Caco-2 (cell line): ENCODE measurements at regions not wholly inside any gene's neighbourhood (a gene's known extent, or its start where the extent isn't known, plus 50 kb on each side); places are given as distances from the start of the nearest gene placed in this dataset.

ENCODE experiments used
- BruUV-seq: library from RNA; stranded (reverse); fragments of 400-500 nt; replicated peaks from 2 replicates; lab custom pipeline; 2021; lab: Mats Ljungman, UMichigan
- CTCF ChIA-PET: fragments of 300-600 bp; sonication (Branson Sonifier 250); formaldehyde crosslinking; loops from one replicate; lab custom pipeline; 2022; ENCODE audit warnings: antibody characterized with exemption; lab: Charles Lee
- POLR2A ChIA-PET: fragments of 300-600 bp; sonication (Branson Sonifier 250); formaldehyde crosslinking; loops from one replicate; lab custom pipeline; 2022; ENCODE audit warnings: antibody characterized with exemption; lab: Charles Lee
- DNase-seq, 2 experiments: peaks; one replicate each; pipeline versions ENCODE4 v3.0.0 to v3.0.0-alpha.2; 2020 to 2022
- H3K27me3 ChIP-seq: replicated peaks from 2 replicates; pipeline ENCODE4 v1.6.0; 2011; ENCODE audit warnings: low read length; ENCODE audit not compliant: control insufficient read depth, insufficient read depth
- H3K36me3 ChIP-seq: 2 replicates; pipeline ENCODE4 v1.5.1; 2011; ENCODE audit warnings: low read length; ENCODE audit not compliant: control insufficient read depth, insufficient read depth
- H3K4me1 ChIP-seq: fragments of 250-450 bp; sonication (Bioruptor Pico); 2 replicates; pipeline ENCODE4 v1.5.1; 2020; ENCODE audit warnings: mild to moderate bottlenecking
- H3K4me3 ChIP-seq: 2 replicates; pipeline ENCODE4 v1.5.1; 2011; ENCODE audit warnings: low read depth, mild to moderate bottlenecking, control low read depth, low read length
- H3K9me3 ChIP-seq: fragments of 250-450 bp; sonication (Bioruptor Pico); 2 replicates; pipeline ENCODE4 v1.5.1; 2020; ENCODE audit warnings: mild to moderate bottlenecking, moderate library complexity
- H3K27ac Mint-ChIP-seq: one replicate; pipeline ENCODE4 v1.8.0; 2022; ENCODE audit warnings: mixed read lengths; ENCODE audit not compliant: unreplicated experiment
- H3K27me3 Mint-ChIP-seq: one replicate; pipeline ENCODE4 v1.8.0; 2022; ENCODE audit warnings: mixed read lengths; ENCODE audit not compliant: insufficient read depth, unreplicated experiment
- H3K36me3 Mint-ChIP-seq: one replicate; pipeline ENCODE4 v1.8.0; 2022; ENCODE audit warnings: mild to moderate bottlenecking, mixed read lengths; ENCODE audit not compliant: insufficient read depth, unreplicated experiment
- H3K4me1 Mint-ChIP-seq: one replicate; pipeline ENCODE4 v1.8.0; 2022; ENCODE audit warnings: low read depth, mixed read lengths; ENCODE audit not compliant: unreplicated experiment
- H3K4me3 Mint-ChIP-seq: one replicate; pipeline ENCODE4 v1.8.0; 2022; ENCODE audit warnings: mild to moderate bottlenecking, moderate library complexity, mixed read lengths; ENCODE audit not compliant: unreplicated experiment
- H3K9me3 Mint-ChIP-seq: one replicate; pipeline ENCODE4 v1.8.0; 2022; ENCODE audit warnings: mixed read lengths; ENCODE audit not compliant: unreplicated experiment
- CTCF ChIP-seq, 2 experiments: fragments of 200-600 bp in 1 of 2; IDR thresholded peaks; 1 replicate in 1 of 2; 2 replicates in 1 of 2; pipeline versions ENCODE4 v1.5.1 to v1.8.0; 2011 to 2022; ENCODE audit warnings: antibody characterized with exemption in 1 of 2, control low read depth in 1 of 2, inconsistent platforms in 1 of 2, low read depth in 1 of 2, low read length in 1 of 2, mild to moderate bottlenecking in 1 of 2, moderate library complexity in 1 of 2; ENCODE audit not compliant: insufficient read depth in 1 of 2, severe bottlenecking in 1 of 2, unreplicated experiment in 1 of 2
- intact Hi-C: fragments of 100-400 bp; cut with micrococcal nuclease; formaldehyde crosslinking; loops from one replicate; pipeline ENCODE4 v1.10.0; 2022; ENCODE audit not compliant: unreplicated experiment

GRCh38 chr1:84073266-84073665 is 70.8 kb upstream of the PRKACB start:
- no peak for TF ChIP-seq CTCF (IDR thresholded peaks at IDR 0.05; ENCODE audit: insufficient read depth in 1 of 2, low read depth in 1 of 2, low read length in 1 of 2, severe bottlenecking in 1 of 2, unreplicated experiment in 1 of 2)
- BruUV-seq, result no TSS peak
- H3K4me3 Mint-ChIP-seq, result no peak overlapping the region
- no peak overlapping the region for H3K27ac Mint-ChIP-seq
- no peaks in the 10 kb centered on the region for H3K36me3 Mint-ChIP-seq
- no peaks in the 10 kb centered on the region for H3K9me3 Mint-ChIP-seq
- Histone ChIP-seq H3K4me3 (no peak overlapping the region), H3K9me3 (peaks cover 10% of the 10 kb centered on the region; the same call in 1 of the 2 replicates), H3K27me3 (no peaks in the 10 kb centered on the region), H3K36me3 (no peaks in the 10 kb centered on the region), H3K4me1 (no peaks in the 10 kb centered on the region)
- no peaks in the 10 kb centered on the region for H3K27me3 Mint-ChIP-seq
- POLR2A ChIA-PET, result no interaction called here
- DNase-seq, result no peak
- H3K4me1 Mint-ChIP-seq, result no peaks in the 10 kb centered on the region
- CTCF ChIA-PET, result no interaction called here
- intact Hi-C loops, result no loop called here

- Histone ChIP-seq H3K9me3 (peaks cover 10% of the 10 kb centered on the region; the same call in 1 of the 2 replicates), H3K36me3 (no peaks in the 10 kb centered on the region), H3K4me3 (no peak overlapping the region), H3K4me1 (no peaks in the 10 kb centered on the region), H3K27me3 (no peaks in the 10 kb centered on the region)
- H3K4me3 Mint-ChIP-seq, result no peak overlapping the region
- H3K4me1 Mint-ChIP-seq, result no peaks in the 10 kb centered on the region
- H3K27ac Mint-ChIP-seq, result no peak overlapping the region
- BruUV-seq, result no TSS peak
- H3K27me3 Mint-ChIP-seq, result no peaks in the 10 kb centered on the region
- CTCF ChIA-PET, result no interaction called here
- no peaks in the 10 kb centered on the region for H3K36me3 Mint-ChIP-seq
- no peak for DNase-seq
- intact Hi-C loops, result no loop called here
- H3K9me3 Mint-ChIP-seq, result peaks cover 9% of the 10 kb centered on the region
- TF ChIP-seq CTCF (IDR thresholded peaks at IDR 0.05; ENCODE audit: insufficient read depth in 1 of 2, low read depth in 1 of 2, low read length in 1 of 2, severe bottlenecking in 1 of 2, unreplicated experiment in 1 of 2), result no peak
- POLR2A ChIA-PET, result no interaction called here
Observed at GRCh38 chr1:84069236-84069845, 70.4 kb upstream of the TTLL7 start.

GRCh38 chr1:84062496-84062895 is 63.6 kb upstream of the TTLL7 start:
- H3K4me1 Mint-ChIP-seq, result no peaks in the 10 kb centered on the region
- ChIA-PET CTCF (no interaction called here), POLR2A (no interaction called here)
- TF ChIP-seq CTCF (IDR thresholded peaks at IDR 0.05; ENCODE audit: insufficient read depth in 1 of 2, low read depth in 1 of 2, low read length in 1 of 2, severe bottlenecking in 1 of 2, unreplicated experiment in 1 of 2), result no peak
- H3K27me3 Mint-ChIP-seq, result no peaks in the 10 kb centered on the region
- no peaks in the 10 kb centered on the region for H3K27me3 ChIP-seq
- no peaks in the 10 kb centered on the region for H3K9me3 ChIP-seq
- H3K36me3 ChIP-seq, result no peaks in the 10 kb centered on the region
- no peak for DNase-seq
- H3K27ac Mint-ChIP-seq, result no peak overlapping the region
- no peak overlapping the region for H3K4me3 ChIP-seq
- H3K4me1 ChIP-seq, result no peaks in the 10 kb centered on the region
- BruUV-seq, result no TSS peak
- peaks cover 3% of the 10 kb centered on the region for H3K9me3 Mint-ChIP-seq
- H3K4me3 Mint-ChIP-seq, result no peak overlapping the region
- intact Hi-C loops, result no loop called here
- H3K36me3 Mint-ChIP-seq, result no peaks in the 10 kb centered on the region
